ENCODE measurements at regions not wholly inside any gene's neighbourhood (a gene's known extent, or its start where the extent isn't known, plus 50 kb on each side); places are given as distances from the start of the nearest gene placed in this dataset.
"Not testable (repeated sequence)": the region's sequence is repeated elsewhere in the genome, so short reads cannot be mapped to it uniquely, and the experiment has no call there.

GRCh38 chr2:191500884-191501560 lies 176.9 kb upstream of the NABP1 start:
- H3K27me3 ChIP-seq, result peaks cover 7% of the 10 kb centered on the region; the same call in 1 of the 2 replicates
- H3K9me3 ChIP-seq (replicated peaks), result no peaks in the 10 kb centered on the region
- no peak overlapping the region for H3K4me3 ChIP-seq
- no peak for DNase-seq
- H3K4me1 ChIP-seq, result no peaks in the 10 kb centered on the region
- H3K27ac ChIP-seq, result no peak overlapping the region
- no peaks in the 10 kb centered on the region for H3K36me3 ChIP-seq

- Histone ChIP-seq H3K9me3 (replicated peaks) (no peaks in the 10 kb centered on the region), H3K36me3 (no peaks in the 10 kb centered on the region), H3K4me1 (no peaks in the 10 kb centered on the region), H3K27me3 (peaks cover 7% of the 10 kb centered on the region; the same call in 1 of the 2 replicates), H3K27ac (no peak overlapping the region), H3K4me3 (no peak overlapping the region)
- peak in 1 of 2 experiments; percentile 75 for DNase-seq
Observed at GRCh38 chr2:191501561-191502168, 176.3 kb upstream of the NABP1 start.

GRCh38 chr2:191506515-191506914 lies 171.4 kb upstream of the NABP1 start:
- DNase-seq, result no peak
- H3K9me3 ChIP-seq (replicated peaks), result peaks cover 6% of the 10 kb centered on the region; the same call in 1 of the 2 replicates
- H3K4me3 ChIP-seq, result no peak overlapping the region
- no peaks in the 10 kb centered on the region for H3K36me3 ChIP-seq
- no peaks in the 10 kb centered on the region for H3K4me1 ChIP-seq
- no peak overlapping the region for H3K27ac ChIP-seq
- no peaks in the 10 kb centered on the region for H3K27me3 ChIP-seq

- not testable (repeated sequence) for H3K4me1 ChIP-seq; H3K4me3 ChIP-seq; H3K9me3 ChIP-seq (replicated peaks); DNase-seq; H3K36me3 ChIP-seq; H3K27ac ChIP-seq; H3K27me3 ChIP-seq
Observed at GRCh38 chr2:191507252-191507853, 170.6 kb upstream of the NABP1 start.

GRCh38 chr2:191508738-191509137 lies 169.2 kb upstream of the NABP1 start:
- H3K9me3 ChIP-seq (replicated peaks), result peaks cover 6% of the 10 kb centered on the region; the same call in 1 of the 2 replicates
- no peak overlapping the region for H3K4me3 ChIP-seq
- no peak for DNase-seq

GRCh38 chr2:191512216-191512835 lies 165.6 kb upstream of the NABP1 start:
- H3K4me3 ChIP-seq, result no peak overlapping the region
- DNase-seq, result no peak
- no peak overlapping the region for H3K27ac ChIP-seq
- H3K9me3 ChIP-seq (replicated peaks), result peaks cover 6% of the 10 kb centered on the region; the same call in 1 of the 2 replicates
- H3K27me3 ChIP-seq, result no peaks in the 10 kb centered on the region
- H3K36me3 ChIP-seq, result no peaks in the 10 kb centered on the region
- H3K4me1 ChIP-seq, result no peaks in the 10 kb centered on the region

More at GRCh38 chr2:191508738-191509137, 169.2 kb upstream of the NABP1 start:
- Histone ChIP-seq H3K4me1 (no peaks in the 10 kb centered on the region), H3K36me3 (no peaks in the 10 kb centered on the region), H3K27ac (no peak overlapping the region), H3K27me3 (no peaks in the 10 kb centered on the region)

GRCh38 chr2:191512874-191513273 lies 165.1 kb upstream of the NABP1 start:
- DNase-seq, result no peak
- H3K27ac ChIP-seq, result no peak overlapping the region
- H3K36me3 ChIP-seq, result no peaks in the 10 kb centered on the region
- no peaks in the 10 kb centered on the region for H3K4me1 ChIP-seq
- H3K4me3 ChIP-seq, result no peak overlapping the region
- H3K9me3 ChIP-seq (replicated peaks), result 0 out of 2 replicates have a peak, but pooled peaks cover 3% of the 10 kb centered on the region
- H3K27me3 ChIP-seq, result no peaks in the 10 kb centered on the region

- DNase-seq, result no peak
- Histone ChIP-seq H3K27ac (no peak overlapping the region), H3K9me3 (replicated peaks) (no peaks in the 10 kb centered on the region), H3K4me1 (no peaks in the 10 kb centered on the region), H3K4me3 (no peak overlapping the region), H3K36me3 (no peaks in the 10 kb centered on the region), H3K27me3 (peaks cover under 1% of the 10 kb centered on the region; the same call in 1 of the 2 replicates)
Observed at GRCh38 chr2:191514613-191515012, 163.3 kb upstream of the NABP1 start.

- no peaks in the 10 kb centered on the region for H3K4me1 ChIP-seq
- no peaks in the 10 kb centered on the region for H3K9me3 ChIP-seq (replicated peaks)
- DNase-seq, result no peak
- no peak overlapping the region for H3K27ac ChIP-seq
- no peaks in the 10 kb centered on the region for H3K36me3 ChIP-seq
- H3K27me3 ChIP-seq, result peaks cover 6% of the 10 kb centered on the region; the same call in 1 of the 2 replicates
- H3K4me3 ChIP-seq, result no peak overlapping the region
Observed at GRCh38 chr2:191515551-191515950, 162.4 kb upstream of the NABP1 start.

- no peaks in the 10 kb centered on the region for H3K36me3 ChIP-seq
- no peaks in the 10 kb centered on the region for H3K9me3 ChIP-seq (replicated peaks)
- no peak overlapping the region for H3K4me3 ChIP-seq
- no peaks in the 10 kb centered on the region for H3K4me1 ChIP-seq
- peaks cover 6% of the 10 kb centered on the region; the same call in 1 of the 2 replicates for H3K27me3 ChIP-seq
- no peak for DNase-seq
- H3K27ac ChIP-seq, result no peak overlapping the region
Observed at GRCh38 chr2:191516260-191516659, 161.7 kb upstream of the NABP1 start.

GRCh38 chr2:191521608-191522208 lies 156.2 kb upstream of the NABP1 start:
- peak in 1 of 2 experiments; percentile 76 for DNase-seq
- H3K9me3 ChIP-seq (replicated peaks), result no peaks in the 10 kb centered on the region

GRCh38 chr2:191522478-191523120 lies 155.3 kb upstream of the NABP1 start:
- no peak overlapping the region for H3K4me3 ChIP-seq
- H3K9me3 ChIP-seq (replicated peaks), result no peaks in the 10 kb centered on the region
- no peak for DNase-seq
- no peaks in the 10 kb centered on the region for H3K36me3 ChIP-seq
- H3K27ac ChIP-seq, result no peak overlapping the region
- H3K27me3 ChIP-seq, result peaks cover 9% of the 10 kb centered on the region; the same call in 1 of the 2 replicates
- no peaks in the 10 kb centered on the region for H3K4me1 ChIP-seq

More at GRCh38 chr2:191521608-191522208, 156.2 kb upstream of the NABP1 start:
- H3K27ac ChIP-seq, result no peak overlapping the region
- H3K4me1 ChIP-seq, result no peaks in the 10 kb centered on the region
- H3K36me3 ChIP-seq, result no peaks in the 10 kb centered on the region
- no peak overlapping the region for H3K4me3 ChIP-seq
- peaks cover 9% of the 10 kb centered on the region; the same call in 1 of the 2 replicates for H3K27me3 ChIP-seq

GRCh38 chr2:191526091-191526490 lies 151.8 kb upstream of the NABP1 start:
- Histone ChIP-seq H3K27ac (no peak overlapping the region), H3K4me1 (no peaks in the 10 kb centered on the region), H3K9me3 (replicated peaks) (no peaks in the 10 kb centered on the region), H3K4me3 (no peak overlapping the region), H3K27me3 (0 out of 2 replicates have a peak, but pooled peaks cover 3% of the 10 kb centered on the region), H3K36me3 (no peaks in the 10 kb centered on the region)
- DNase-seq, result no peak

GRCh38 chr2:191526536-191526935 lies 151.4 kb upstream of the NABP1 start:
- Histone ChIP-seq H3K36me3 (no peaks in the 10 kb centered on the region), H3K4me1 (no peaks in the 10 kb centered on the region), H3K27me3 (0 out of 2 replicates have a peak, but pooled peaks cover 3% of the 10 kb centered on the region), H3K27ac (no peak overlapping the region), H3K9me3 (replicated peaks) (no peaks in the 10 kb centered on the region), H3K4me3 (no peak overlapping the region)
- no peak for DNase-seq
